ENCODE measurements at regions not wholly inside any gene's neighbourhood (a gene's known extent, or its start where the extent isn't known, plus 50 kb on each side); places are given as distances from the start of the nearest gene placed in this dataset.

- WGBS, 2 donors: 83 to 88% methylated on average over 6 to 9 of the region's 10 CpGs
- Histone ChIP-seq H3K4me3 (no peak overlapping the region), H3K27me3 (no peaks in the 10 kb centered on the region), H3K27ac (no peak overlapping the region), H3K4me1 (no peaks in the 10 kb centered on the region), H3K36me3 (no peaks in the 10 kb centered on the region), H3K9me3 (no peaks in the 10 kb centered on the region)
- TF ChIP-seq POLR2A (IDR thresholded peaks at IDR 0.05): no peak
- no peak for TF ChIP-seq CTCF (IDR thresholded peaks at IDR 0.05)
- no peak for DNase-seq
- intact Hi-C loops (cut with DNase I): no loop called here
These were observed 429.5 kb downstream of the OCA2 start for GRCh38 chr15:27669641-27670040.

GRCh38 chr15:27668471-27669220 is 430.5 kb downstream of the OCA2 start:
- Histone ChIP-seq H3K4me1 (no peaks in the 10 kb centered on the region), H3K9me3 (no peaks in the 10 kb centered on the region), H3K4me3 (no peak overlapping the region), H3K27ac (no peak overlapping the region), H3K36me3 (no peaks in the 10 kb centered on the region), H3K27me3 (no peaks in the 10 kb centered on the region)
- TF ChIP-seq POLR2A (IDR thresholded peaks at IDR 0.05): no peak
- TF ChIP-seq CTCF (IDR thresholded peaks at IDR 0.05): no peak
- no peak for DNase-seq
- WGBS, 2 donors: 77 to 87% methylated on average over 7 to 8 of the region's 9 CpGs
- intact Hi-C loops (cut with DNase I): no loop called here

GRCh38 chr15:27665002-27665401 is 434.1 kb downstream of the OCA2 start:
- H3K9me3 ChIP-seq: no peaks in the 10 kb centered on the region
- WGBS, 2 donors: 70 to 77% methylated on average over 5 of the region's 5 CpGs
- no peaks in the 10 kb centered on the region for H3K4me1 ChIP-seq
- TF ChIP-seq CTCF (IDR thresholded peaks at IDR 0.05) (no peak), POLR2A (IDR thresholded peaks at IDR 0.05) (no peak)
- intact Hi-C loops (cut with DNase I): no loop called here
- no peaks in the 10 kb centered on the region for H3K36me3 ChIP-seq
- no peak overlapping the region for H3K4me3 ChIP-seq
- no peaks in the 10 kb centered on the region for H3K27me3 ChIP-seq
- H3K27ac ChIP-seq: no peak overlapping the region
- DNase-seq: no peak

- no peak for DNase-seq
- H3K9me3 ChIP-seq: no peaks in the 10 kb centered on the region
- no peak overlapping the region for H3K4me3 ChIP-seq
- intact Hi-C loops (cut with DNase I): no loop called here
- H3K4me1 ChIP-seq: no peaks in the 10 kb centered on the region
- TF ChIP-seq CTCF (IDR thresholded peaks at IDR 0.05): no peak
- no peak for TF ChIP-seq POLR2A (IDR thresholded peaks at IDR 0.05)
- no peaks in the 10 kb centered on the region for H3K27me3 ChIP-seq
- H3K36me3 ChIP-seq: no peaks in the 10 kb centered on the region
- no peak overlapping the region for H3K27ac ChIP-seq
These were observed 436.2 kb downstream of the OCA2 start for GRCh38 chr15:27662892-27663291.

- Histone ChIP-seq H3K9me3 (no peaks in the 10 kb centered on the region), H3K27ac (no peak overlapping the region), H3K4me1 (no peaks in the 10 kb centered on the region), H3K4me3 (no peak overlapping the region), H3K36me3 (no peaks in the 10 kb centered on the region), H3K27me3 (no peaks in the 10 kb centered on the region)
- no peak for TF ChIP-seq CTCF (IDR thresholded peaks at IDR 0.05)
- no peak for TF ChIP-seq POLR2A (IDR thresholded peaks at IDR 0.05)
- DNase-seq: no peak
- intact Hi-C loops (cut with DNase I): no loop called here
These were observed 438.4 kb downstream of the OCA2 start for GRCh38 chr15:27660676-27661075.

Measured in esophagus squamous epithelium (tissue), 5 donors.